Activated CD4-positive, alpha-beta T cell treated with anti-CD3 and anti-CD28 coated beads, Interleukin-2, Interleukin-4, amounts not matched to agents 100 ng/mL and 50 ng/mL, durations not matched to agents 16 hours and 8 hours (primary cell): ENCODE measurements at regions not wholly inside any gene's neighbourhood (a gene's known extent, or its start where the extent isn't known, plus 50 kb on each side); places are given as distances from the start of the nearest gene placed in this dataset.

Experiments
- DNase-seq: peaks from one replicate; pipeline ENCODE4 v3.0.0-alpha.2; 2020; ENCODE audit warnings: low spot score

DNA sequence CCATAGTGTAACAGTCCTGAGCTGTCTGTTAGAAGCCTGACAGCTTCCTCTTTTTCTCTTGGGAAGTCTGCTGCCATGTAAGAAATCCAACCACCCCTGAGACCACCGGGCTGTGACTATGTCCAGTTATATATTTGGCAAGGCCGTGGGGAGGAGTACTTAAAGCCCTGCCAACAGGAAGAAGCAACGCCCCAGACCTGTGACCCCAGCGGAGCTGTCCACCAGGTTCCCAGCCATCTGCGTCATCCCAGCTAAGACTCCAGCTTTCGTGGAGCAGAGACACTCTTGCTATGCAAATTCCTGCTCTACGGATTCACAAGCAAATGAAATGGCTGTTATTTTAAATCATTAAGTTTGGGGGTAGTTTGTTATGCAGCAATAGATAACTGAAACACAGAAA is 417.3 kb downstream of the TLE4 start:
- no peak for DNase-seq

DNA sequence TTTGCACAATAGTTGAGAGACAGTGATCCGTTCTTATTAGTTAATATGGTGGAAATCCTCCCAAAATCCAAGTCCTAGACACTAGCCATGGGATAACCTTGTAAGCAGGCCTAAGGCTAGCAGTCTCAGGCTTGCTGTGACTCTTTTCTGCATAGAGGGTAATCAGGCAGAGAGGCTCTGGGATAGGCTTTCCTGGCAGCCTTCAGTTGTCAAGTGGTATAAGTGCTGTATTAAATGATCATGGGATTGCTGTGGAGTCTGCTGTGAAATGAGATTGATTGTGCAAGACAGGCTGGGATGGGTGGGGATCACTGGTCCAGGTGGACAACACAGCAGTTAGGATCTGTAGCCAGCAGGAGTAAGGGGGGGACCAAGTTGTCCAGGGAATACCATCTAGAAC is 416.4 kb downstream of the TLE4 start:
- no peak for DNase-seq

DNA sequence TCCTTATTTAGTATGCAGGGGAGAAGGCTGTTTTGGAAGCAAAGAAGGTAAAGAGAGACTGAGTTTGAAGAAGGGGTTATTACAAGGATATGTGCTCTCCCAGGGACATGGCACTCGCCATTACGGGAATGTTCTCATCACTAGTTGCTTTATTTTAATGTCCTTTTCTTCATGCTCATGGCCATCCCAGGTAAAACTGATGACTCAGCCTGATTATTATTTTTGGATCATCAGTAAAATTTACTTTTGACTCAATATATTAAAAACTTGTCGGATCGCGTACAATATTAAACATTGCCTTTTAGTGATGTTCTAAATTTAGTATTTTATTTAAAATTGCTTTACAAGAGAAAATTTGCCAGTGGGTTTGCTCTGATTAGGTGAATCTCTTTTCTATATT is 414.7 kb downstream of the TLE4 start:
- no peak for DNase-seq

DNA sequence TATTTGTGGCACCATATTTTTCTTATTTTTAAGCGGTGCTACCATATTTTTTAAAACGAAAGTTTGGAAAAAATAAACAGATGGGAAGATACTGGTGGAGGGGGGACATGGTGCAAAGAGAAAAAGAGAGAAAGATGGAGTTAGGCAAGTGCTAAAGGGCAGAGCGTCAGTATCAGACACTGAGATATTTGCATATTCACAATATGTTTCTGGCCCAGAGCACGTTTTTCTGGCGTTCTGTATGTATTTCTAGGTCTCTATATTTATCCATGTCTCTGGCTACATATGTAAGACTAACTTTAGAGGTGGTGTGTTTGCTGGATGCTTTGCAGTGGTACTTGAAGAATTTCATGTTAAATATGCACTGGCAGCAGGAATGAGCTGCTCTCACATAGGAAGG is 414.0 kb downstream of the TLE4 start:
- no peak for DNase-seq

DNA sequence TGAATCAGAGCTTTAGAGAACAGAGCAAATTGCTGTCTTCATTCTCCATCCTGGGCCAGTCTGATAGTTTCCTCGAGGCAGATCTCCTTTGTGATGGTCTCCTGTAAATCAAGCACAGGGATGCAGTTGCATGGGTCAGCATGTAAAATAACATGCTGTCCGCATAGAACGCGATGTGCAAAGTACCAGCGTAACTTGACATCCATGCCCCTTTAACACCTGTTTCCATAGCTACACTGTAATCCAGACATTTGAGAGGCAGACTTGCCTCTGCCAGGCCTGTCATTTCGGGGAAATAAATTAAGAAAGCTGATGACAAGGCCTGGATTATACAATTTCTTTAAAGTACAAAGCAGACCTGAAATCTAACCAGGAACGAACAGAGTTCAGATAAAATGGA is 413.5 kb downstream of the TLE4 start:
- no peak for DNase-seq

DNA sequence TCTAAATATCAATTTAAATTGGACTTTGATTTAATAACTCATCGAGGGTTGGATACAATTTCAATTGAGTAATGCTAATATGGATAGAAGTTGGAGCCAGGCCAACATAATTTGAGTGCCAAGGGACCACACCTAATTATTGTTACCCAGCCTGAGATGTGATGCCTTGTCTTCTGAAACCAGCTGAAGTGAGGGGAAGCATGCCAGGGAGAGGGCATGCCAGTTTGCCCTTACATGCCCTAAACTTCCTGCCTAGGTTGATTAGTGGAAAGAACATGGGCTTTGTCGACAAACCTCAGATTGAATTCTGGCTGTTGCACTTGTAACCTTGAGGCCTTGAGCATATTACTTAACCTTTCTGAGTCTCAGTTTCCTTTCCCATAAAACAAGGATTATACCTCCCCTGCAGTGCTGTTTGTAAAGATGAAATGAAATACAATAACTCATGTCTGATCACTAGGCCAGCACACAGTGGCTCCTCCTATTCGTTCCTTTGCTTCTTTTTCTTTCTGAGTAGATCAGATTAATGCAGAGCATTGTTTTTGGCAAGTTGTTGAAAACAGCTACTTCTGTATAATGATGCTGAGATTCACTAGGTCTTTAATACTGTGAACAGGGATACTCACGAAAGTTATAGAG is 412.8 kb downstream of the TLE4 start:
- no peak for DNase-seq

DNA sequence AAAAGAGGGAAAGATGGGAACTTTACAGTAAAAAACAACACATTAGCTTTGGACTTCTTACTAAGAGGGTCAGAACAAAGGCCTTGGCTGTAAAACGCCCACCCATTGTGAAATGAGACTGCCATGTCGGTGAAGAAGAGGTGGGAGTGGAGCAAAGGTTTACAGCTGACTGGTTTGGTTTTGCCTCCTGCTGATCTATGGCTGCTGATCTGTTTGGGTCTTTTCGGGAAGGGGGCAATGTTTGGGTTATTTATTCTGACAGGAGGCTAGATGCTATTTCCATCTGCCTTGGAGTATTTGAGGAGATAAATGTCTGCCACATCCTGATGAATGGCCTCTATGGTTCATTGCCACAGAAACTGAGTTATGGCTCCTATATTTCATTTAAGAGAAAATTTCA is 408.7 kb downstream of the TLE4 start:
- no peak for DNase-seq

DNA sequence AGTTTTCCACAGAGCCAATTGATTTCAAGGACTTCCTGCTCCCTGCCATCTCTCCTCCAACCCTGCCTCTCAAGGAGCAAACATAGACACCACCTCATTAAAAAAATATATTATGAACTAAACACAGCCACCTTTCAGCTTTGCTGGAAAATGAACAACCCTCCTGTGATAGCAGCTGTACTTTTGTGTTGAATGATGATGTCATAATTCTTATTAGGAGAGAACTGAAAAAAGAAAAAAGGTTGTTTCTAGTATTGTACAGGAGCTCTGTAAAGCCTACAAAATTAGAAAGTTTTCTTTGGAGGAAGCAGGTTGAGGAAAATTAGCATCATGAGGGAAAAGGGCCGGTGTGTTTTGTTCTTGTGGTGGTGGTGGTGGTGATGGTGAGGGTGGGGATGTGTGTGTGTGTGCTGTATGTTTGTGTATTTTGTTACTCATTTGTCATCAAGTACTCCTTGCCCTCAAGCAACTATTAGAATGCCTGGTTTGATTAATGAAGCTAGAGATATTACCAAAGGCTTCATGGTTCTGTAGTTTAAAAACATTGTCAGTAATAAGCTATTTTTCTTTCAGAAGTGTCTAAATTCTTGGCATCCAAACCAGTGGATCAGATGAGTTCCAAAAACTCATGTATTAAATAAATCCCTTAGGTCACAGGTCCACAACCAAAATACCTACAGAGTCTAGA is 405.9 kb downstream of the TLE4 start:
- no peak for DNase-seq

DNA sequence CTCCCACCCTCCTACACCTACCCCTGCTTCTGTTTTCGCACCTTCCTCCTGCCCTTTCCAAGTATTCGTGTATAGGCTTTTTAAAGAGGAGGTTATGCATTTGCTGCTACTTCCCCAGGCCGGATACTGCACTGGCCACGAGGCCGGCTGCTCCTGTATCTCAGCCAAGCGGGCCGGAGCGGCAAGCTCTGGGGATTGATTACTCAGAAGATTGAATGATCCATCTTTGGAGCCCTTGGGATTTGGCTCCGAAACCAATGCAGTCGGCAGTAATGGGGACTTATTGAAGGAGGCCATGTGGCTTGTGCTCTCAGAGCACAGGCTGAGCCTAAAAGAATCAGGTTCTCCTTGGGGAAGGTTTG is 405.3 kb downstream of the TLE4 start:
- DNase-seq, result no peak

DNA sequence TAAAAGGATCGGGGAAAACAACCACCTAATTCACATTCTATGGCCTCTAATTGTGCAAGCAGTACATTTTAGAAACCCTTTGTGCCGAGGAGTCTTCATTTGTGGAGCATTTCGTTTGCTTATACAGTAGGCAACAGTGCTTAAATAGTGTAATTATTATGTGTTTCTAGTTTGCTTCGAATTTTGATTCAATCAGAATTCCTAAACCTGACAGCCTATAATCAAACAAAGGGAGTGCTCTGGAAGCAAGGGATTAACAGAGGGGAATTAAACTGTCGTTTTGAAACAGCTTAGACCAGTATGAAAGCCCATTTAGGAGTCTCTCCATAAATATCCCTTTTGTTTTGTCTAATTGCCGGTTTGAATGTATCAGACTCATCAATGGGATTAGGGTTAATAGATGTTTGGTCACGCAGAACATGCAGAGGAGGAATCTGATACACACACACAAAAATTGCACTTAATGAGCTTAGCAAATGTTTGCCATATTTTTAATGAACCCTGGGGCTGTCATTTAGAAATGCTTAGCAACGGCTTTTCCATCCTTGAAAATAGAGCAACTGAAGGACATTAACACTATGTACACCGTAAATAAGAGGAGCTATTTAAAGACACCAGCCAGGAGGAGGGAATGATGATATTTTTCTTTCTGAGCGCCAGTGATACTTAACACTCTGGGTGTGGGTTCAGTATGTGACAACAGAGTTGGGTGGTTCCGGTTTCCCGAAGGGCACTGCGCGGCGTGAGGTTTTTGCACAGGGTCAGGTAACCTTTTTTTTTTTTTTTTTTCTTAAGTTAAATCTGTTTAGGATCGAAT is 404.7 kb downstream of the TLE4 start:
- DNase-seq, result no peak

DNA sequence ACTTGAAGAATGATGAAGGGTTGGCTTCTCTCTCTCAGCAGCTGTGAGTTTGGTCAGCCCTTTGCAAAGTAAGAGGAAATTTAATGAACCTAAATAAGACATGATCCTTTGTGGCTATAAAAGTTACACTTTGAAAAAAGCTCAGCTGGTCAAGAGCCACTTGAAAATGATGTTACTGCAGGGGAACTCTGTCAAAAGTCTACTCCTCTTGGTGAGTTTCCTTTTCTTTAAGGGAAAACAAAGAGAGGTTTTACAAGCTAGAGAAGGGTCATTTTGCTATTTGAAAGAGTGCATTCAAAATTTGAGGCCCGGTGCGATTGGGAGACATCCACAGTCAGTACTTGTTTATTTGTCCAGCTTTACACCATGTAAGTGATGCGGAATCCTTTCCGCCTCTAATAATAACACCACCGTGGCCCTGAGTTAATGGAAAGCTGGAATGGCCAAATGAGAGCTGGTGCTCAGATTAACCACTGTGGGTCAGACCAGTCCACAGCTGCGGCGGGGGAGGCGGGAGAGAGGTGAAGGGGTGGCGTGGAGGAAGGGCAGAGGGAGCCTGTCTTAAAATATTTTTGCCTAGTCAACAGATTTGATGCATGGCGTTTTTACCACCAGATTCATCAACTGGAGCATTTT is 404.0 kb downstream of the TLE4 start:
- no peak for DNase-seq

DNA sequence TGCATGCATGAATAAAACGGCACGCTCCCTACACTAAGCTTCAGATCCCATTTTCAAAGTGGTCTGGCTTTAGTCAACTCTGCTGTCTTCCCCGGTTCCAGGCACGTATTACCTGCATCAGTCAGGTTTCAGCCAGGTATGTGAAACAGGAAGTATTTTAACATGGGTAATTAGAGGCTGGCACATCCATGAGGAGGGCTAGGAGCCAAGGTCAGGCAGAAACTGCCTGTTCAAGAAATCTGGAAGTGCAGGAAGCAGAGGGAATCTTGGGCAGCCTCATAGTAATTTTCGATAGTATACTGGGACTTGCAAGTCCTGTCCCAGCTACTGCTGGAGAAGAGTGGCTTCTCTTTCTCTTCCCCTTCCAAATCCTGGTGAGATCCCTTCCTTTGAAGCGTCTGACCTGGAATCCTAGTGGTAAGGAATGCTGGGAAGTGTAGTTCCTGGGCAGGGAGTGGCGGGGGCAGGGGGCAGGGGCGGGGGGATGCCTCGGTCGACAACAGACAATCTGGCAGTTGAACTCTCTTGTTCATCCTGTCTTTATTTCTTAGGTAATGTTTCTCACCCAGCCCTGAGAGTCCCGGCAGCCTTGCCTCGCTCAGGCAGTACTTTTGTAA is 403.1 kb downstream of the TLE4 start:
- no peak for DNase-seq

DNA sequence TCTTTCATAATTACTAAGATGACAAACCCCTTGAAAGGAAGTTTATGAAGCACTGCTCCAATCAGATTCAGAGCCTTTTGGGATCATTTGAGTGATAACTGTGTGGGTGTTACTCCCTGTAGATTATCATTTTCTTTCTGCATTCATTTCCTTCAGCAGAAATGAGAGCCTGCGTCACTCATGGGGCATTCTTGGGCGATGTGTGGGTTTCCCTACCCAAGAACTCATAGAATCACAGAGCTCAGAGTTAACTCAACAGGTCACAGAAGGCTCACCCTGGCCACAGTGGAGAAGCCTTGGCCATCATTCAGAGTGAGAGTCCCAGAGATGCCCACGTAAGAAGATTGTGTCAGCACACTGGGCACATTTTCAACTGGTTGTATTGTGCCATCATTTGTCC is 401.9 kb downstream of the TLE4 start:
- DNase-seq, result no peak

DNA sequence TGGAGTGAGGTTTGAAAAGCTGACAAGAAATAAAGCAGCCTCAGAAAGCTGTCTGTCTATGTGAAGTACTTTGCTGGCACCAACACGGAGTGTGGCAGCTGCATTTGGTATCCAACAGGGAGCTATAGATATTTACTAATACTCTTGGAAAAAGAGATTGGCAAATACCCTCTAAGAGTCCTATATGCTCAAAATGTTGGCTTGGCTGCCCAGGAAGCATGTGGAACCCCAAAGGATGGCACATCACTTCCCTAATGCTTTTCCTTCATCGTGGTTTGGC is 398.3 kb downstream of the TLE4 start:
- no peak for DNase-seq

DNA sequence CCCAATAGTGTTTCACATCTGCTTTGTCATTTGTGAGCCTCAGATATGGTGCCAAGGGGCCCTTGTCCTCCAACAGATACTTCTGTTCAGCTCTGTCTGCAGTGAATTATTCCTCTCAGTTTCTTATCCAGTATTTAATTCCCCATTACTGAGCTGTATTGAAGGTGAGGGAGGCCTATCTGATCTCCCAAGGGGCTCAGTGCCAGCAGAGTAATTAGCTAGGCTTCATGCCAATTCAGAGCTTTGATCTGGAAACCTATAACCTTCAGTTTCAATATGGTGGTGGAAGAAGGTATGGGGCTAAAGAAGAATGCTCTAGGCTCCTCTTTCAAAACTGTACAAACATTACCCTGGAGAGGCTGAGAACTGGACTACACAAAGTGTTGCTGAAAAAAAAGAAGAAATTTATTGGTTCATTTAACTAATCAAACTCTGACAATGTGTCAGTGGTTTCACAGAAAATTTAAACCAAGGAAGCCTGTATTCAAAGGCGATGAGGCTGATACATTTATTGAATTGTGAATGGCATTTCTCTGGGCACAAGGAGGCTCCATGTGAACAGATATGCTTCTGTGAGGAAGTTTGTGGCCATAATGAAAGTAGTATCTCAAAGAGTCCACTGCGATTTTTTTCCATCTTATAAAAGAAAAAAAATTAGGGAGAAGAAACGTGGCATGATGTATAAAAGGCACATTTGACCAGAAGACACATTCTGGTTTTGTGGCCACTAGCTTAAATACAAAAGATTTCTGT is 397.8 kb downstream of the TLE4 start:
- DNase-seq, result no peak

DNA sequence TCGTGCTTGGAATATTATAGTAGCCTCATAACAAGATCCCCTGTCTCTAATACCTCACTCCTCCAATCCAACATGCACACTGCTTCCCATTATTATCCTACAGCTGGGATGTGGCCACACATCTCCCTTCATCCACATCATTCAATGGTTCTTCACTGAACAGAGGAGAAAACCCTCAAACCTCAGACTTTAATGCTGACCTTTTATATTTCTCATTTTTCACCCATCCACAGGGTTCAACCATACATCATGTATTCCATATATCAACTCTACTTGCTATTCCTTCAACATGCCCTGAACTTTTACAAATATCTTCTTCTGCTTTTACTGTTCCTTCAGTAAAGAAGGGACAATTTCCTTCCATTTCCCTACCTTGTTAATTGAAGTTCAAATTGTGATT is 396.8 kb downstream of the TLE4 start:
- DNase-seq, result no peak

DNA sequence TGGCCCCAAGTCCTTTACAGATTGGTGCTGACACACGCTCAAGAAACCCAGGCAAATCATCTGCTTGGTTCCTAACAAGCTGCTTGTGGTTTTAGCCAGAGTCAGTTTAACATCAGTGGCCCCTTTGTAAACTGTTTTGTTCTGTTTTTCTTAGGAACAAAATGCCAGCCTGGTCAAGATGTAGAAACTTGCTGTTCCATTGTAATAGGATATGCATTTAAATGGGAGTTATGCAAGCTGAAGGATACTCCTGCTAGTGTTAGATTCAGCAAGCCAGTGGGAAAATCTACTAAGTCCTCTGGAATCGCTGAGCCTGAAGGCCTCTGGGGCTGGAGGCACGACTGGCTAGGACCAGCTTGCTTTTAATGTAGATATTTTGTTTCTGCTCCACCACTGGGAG is 391.1 kb downstream of the TLE4 start:
- no peak for DNase-seq

DNA sequence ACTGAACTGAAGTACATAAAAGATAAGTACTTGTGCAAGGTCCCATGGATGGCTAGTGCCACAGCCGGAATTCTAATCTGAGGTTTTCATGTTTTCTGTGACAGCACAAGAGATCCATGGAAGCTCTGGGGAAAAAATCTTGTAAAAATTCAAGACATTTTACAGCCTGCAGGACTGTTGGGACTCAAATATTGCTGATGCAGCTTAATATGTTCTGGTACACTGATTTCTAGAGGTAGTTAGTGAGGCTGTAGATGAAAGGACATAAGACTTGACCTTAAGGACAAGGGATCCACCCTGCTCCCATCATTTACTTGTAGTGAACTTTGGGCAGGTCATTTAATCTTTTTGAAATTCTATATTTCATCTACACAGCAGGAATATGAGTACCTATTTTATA is 390.4 kb downstream of the TLE4 start:
- no peak for DNase-seq

DNA sequence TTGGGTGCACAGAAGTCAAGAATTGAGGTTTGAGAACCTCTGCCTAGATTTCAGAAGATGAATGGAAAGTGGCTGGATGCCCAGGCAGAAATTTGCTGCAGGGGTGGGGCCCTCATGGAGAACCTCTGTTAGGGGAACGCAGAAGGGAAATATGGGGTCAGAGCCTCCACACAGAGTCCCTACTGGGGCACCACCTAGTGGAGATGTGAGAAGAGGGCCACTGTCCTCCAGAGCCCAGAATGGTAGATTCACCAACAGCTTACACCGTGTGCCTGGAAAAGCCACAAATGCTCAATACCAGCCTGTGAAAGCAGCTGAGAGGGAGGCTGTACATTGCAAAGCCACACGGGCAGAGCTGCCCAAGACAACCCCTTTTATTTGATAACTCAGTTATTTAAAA is 383.5 kb downstream of the TLE4 start:
- peak; percentile 11 for DNase-seq

DNA sequence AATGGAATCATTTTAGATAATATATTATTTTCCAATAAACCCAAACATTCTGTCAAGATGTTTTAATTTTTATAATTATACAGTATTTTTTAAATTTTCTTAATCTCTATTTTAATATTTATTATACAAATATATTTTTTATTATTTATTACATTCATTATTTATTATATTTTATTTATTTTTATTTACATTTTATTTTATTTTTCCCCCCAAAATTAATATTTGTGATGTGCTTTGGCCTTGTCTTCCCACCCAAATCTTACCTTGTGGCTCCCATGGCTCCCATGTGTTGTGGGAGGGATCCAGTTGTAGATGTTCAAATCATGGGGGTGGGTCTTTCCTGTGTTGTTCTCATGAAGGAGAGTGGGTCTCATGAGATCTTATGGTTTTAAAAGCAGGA is 382.1 kb downstream of the TLE4 start:
- no peak for DNase-seq

DNA sequence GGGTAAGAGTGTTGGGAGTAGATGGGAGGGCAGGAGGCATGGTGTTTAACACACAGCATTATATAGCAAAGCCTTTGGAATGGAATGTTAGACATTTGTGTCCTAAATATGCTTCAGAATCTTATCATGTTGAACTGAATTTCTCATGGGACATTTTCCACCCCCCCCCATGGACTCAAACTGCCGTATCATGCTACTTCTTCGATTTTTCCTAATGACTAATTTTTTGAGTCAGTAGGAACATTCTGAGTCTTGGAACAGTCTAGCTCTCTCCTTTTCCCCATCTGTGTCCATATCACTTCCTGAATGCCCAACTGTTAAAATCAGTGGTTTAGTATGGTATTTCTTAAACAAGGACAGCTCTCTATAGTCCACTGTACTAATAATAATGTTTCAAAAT is 380.6 kb downstream of the TLE4 start:
- no peak for DNase-seq

DNA sequence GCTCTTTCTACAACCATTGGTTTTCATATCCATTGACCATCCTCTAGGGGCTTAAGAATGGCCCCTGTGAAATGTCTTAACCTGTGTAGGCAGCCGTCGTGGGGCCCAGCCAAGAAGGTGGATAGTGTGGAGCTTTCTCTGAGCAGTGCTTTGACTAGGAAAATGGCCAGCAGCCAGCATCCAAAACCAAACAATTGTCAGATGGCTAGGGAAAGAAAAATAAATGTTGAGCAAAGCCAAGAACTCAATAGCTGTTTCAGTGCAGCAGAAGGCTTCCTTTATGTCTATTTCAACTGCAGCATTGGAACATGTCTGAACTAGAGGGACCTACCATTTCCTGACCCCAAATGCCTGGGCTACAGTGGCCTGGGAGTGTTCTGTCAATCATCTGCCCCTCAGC is 374.9 kb downstream of the TLE4 start:
- no peak for DNase-seq
